GM18520 (cell line): ENCODE measurements at regions not wholly inside any gene's neighbourhood (a gene's known extent, or its start where the extent isn't known, plus 50 kb on each side); places are given as distances from the start of the nearest gene placed in this dataset.

Source experiments
- ATAC-seq: cut with Tn5 transposase; IDR thresholded peaks from one replicate; pipeline ENCODE4 v1.9.1; 2021; ENCODE audit not compliant: unreplicated experiment

DNA sequence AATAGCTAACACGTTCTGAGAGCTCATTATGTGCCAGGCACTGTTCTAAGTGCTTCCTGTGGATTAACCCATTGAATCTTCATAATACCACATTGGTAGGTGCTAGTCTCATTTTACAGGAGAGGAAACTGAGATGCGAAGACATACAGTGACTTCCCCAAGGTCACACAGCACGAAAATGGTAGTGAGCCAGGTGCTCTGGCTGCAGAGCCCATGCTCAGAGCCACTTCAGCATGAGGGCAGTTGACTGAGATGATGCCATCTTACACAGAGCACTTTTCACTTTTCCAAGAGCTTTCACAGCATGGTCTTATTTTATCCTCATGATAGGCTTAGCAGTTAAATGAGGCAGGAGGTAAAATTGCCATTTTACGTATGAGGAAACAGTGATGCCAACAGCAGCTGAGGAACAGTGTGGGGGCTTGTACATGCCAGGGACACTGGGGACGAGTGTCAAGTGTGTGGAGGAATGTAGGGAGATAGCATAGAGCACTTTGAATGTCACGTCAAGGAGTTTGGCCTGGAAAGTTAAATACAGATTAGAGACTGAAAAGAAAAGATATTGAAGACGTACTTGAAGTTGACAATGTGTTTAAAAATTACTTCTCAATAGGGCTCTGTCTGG lies 180.0 kb downstream of the KIF4B start:
- ATAC-seq: no peak

DNA sequence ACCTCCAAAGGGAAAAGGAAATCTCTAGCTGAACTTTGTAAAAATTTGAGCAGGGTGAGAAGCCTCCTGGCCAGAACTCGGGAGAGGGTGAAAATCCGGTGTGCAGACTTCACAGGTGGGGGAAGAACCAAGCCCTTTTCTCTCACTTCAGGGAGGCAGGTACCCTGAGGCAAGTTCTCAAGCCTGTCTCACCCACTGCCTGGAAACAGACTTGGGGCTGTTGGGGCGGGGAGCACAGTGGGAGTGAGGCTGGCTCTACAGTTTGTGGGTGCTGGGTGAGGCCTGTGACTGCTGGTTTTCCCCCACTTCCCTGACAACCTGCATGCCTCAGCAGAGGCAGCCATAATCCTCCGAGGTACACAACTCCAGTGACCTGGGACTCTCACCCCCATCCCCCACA lies 187.1 kb downstream of the KIF4B start:
- no peak for ATAC-seq

DNA sequence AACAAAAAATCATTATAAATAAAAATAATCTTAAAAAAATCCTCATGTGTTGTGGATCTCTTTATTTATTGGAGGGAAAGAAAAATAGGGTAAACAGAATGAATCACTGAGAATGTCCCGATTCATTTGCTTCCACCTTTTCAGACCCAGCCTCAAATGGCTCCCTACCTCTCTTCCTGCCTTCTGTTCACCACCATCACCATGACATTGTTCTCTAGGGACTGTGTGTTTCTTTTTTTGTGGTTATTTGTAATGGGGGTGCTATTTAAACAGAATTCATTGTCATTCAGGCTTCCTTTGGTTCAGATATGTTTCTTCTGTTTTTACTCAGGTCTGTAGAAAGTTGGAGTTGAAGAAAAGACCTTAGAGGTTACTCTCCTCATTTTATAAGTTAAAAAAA lies 198.2 kb downstream of the KIF4B start:
- no peak for ATAC-seq

DNA sequence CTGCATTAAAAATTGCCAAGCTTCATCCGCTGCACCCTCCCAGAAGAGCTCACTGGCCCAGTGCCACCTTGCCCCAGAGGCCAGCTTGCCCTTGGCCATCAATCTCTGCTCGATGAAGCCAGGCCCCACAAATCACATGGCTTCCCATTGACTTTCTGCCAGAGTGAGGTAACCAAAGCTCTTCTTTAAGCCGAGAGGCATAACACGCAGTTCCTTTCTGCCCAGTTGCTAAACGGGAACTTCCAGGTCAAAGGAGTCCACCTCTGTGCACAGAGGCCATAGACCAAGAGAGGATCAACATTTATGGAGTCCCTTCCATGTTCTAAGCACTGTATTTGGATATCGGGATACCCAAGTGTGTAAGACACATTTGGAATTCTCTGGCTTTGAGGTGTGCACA lies 208.8 kb downstream of the KIF4B start:
- no peak for ATAC-seq

DNA sequence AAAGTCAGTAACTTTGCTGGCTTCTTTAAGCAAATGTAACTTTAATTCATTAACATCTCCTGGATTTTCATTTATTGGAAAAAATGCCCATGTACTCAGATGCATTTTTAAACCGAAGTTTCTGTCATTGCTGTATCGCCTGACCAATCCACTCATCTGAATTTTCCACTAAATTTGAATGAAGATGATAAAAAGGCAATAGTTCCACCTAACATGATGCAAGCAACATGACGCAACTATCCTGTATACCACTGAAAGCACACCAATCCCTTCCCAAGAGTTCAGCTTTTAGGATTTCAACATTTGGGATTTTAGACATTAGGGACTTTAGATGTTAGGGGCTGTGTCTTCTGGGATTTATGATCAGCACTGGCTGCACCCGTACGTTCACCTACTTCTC lies 215.6 kb downstream of the KIF4B start:
- ATAC-seq: no peak

DNA sequence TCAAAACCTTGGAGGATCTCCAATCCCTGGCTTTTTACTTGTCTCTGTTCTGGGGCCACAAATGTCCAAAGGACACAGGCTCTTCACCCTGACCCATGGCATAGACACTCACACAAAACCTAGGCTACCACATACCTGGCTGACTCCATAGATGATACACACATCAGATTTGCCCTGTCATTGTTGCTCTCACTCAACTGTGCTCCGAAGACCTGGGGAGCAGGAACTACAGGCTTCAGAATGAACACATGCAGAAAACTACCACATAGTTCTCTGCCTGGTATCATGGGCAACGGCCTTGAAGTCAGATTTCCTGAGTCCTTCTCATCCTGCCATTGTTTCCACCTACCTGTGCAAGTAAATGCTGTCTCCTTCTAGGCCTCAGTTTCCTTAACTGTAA lies 226.2 kb downstream of the KIF4B start:
- no peak for ATAC-seq

DNA sequence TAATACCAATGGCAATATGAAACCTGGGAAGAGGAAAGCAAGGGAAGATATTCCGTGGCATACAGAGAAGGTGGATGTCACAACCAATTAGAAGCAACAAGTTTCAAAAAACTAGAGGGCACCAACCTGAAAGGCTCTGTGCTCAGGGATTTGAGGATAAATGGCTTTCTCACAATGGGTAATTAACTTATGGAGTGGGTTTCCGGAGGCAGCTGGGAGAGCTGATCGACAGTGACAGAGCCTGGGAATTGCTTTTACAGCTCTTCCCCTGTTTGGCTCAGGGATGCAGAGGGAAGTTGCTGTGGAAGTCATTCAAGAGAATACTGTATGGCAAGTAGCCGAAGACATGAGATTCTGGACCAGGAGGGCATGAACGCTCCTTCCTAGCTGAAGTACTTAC lies 237.0 kb downstream of the KIF4B start:
- ATAC-seq: no peak

DNA sequence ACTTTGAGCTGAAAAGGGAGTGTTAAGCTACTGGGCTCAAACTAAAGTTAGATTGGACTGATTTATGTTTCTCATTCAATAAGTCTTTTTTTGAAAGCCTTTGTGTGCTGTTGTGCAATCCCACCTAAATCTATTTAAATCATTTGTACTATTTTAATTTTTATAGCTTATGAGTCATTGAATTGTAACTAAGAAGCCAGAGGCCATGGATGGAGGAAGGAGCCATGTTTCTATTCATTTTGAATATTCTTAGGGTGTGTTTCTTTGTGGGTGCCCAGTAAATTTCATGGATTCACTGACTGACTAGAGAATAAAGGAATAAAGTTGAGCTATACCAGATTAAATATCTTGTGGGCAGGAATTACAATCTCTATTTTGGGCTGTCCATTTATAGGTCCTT lies 238.5 kb downstream of the KIF4B start:
- no peak for ATAC-seq

DNA sequence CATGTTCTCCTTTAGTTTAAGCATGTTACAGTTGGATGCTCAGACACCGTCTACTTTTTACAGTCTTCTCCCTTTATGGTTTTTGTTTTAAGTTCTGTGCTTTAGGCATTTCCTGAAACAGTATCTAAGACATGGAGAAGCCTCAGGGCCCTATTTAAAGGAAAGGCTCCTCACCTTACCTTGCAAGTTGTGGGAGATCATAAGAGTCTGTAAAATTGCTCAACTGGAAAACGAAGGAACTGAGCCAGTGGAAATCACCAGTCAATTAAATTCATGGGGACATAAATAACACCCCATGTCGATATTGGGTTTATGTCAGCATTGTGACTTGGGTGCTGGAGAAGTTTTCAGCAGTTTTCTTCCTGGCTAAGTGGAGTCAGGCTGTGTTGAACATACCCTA lies 239.2 kb downstream of the KIF4B start:
- ATAC-seq: no peak

DNA sequence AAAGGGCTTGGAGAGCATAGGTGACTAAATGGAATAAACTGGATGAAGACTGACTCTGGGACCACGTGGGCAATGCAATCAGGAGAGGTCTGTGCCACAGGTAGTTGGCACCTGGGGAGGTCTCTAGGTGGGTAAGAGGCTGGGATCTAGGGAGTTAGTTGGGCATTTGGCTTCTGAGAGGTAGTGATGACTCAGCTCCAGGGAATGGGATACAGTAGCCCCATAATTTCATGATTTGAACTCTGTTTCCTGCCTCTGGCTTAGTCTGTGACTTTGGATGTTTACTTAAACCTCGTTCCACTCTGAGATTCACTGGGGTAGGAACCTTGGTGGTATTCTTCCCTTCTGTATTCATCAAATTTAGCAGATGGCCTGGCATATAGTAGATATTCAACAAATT lies 240.8 kb downstream of the KIF4B start:
- no peak for ATAC-seq

DNA sequence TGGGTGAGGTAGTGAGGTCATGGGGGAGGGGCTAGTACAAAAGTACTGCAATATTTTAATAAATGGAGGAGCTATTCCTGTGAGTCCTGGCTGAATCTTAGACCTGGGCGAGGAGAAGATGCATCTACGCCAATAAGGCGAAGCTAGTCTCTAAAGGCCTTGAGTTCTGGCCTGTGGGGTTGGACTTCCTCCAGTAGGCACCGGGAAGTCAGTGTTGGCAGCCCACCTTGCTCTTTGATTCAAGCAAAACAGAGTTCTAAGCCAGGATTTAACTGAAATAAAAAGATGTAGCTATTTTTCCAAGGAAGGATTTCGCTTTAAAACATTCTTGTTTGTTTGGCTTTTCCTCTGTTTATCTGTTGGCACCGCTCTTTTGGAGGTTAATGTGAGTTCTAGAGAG lies 244.6 kb downstream of the KIF4B start:
- no peak for ATAC-seq

DNA sequence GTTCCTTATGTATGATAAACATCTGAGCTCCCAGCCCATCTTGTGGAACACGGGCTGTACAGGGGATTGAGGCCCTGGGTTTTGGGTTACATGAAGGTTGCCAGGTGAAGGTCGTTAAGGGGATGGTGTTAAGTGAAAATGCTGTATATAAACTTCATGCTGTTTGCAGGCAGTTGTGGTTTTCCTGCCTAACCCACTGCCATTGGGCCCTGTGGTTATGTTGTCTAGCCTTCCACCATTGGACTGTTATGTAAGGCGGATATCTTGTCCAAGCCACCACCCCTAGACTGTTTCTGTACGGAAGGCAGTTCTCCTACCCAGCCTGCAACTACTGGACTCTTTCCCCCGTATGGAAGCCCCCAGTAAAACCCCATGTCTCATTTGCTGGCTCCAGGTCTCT lies 246.1 kb downstream of the KIF4B start:
- ATAC-seq: no peak

DNA sequence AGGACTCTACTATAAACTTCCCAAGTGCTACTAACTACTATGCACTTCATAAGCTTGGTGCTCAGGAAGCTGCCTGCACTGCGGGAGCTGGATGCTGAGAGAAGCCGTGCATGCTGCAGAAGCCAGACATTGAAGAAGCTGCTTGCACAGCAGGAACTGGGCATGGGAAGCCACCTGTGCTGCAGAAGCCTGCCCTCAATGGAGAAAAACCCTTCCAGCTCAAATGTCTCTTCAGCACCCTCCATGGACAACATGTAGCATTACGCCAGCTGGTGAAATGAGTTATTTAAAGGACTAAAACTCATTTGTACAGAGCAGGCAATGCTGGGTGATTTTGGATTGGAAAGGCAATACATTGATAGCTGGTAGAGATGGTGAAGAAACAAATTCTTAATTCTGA lies 247.2 kb downstream of the KIF4B start:
- no peak for ATAC-seq

DNA sequence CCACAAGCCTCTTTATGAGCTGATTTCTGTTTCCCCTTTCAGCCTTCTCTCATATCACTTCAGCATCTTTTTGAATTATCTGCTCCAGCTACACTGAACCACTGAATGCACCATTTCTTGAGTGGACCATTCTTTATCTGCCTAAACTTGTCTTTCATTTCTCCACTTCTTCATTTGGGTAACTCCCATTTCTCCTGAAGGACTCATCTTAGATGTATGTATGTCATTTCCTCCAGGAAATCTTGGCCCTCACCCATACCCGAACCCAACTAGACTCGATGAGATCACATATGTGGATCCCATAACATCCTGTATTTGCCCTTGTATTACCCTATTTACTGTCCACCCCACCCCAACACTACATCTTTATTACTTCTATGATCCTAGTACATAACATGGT lies 249.8 kb downstream of the KIF4B start:
- no peak for ATAC-seq

DNA sequence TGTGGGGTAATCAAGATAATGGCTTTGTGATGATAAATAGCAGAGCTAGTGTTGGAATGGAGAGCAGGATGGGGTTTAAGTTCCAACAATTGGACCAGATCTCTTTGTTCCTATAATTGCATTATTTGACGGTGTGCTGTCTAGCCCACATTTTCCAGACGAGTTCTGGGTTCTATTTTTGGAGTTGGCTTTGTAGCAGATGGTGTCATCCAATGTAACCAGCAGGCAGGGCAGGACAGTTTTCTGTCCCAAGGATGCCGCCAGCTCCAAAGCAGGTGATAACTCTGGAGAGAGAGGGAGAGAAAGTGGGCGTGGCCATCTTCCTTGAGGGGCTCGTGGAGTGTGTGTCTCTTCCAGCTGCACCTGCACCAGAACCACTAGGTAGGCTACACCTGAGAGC lies 251.3 kb downstream of the KIF4B start:
- no peak for ATAC-seq

DNA sequence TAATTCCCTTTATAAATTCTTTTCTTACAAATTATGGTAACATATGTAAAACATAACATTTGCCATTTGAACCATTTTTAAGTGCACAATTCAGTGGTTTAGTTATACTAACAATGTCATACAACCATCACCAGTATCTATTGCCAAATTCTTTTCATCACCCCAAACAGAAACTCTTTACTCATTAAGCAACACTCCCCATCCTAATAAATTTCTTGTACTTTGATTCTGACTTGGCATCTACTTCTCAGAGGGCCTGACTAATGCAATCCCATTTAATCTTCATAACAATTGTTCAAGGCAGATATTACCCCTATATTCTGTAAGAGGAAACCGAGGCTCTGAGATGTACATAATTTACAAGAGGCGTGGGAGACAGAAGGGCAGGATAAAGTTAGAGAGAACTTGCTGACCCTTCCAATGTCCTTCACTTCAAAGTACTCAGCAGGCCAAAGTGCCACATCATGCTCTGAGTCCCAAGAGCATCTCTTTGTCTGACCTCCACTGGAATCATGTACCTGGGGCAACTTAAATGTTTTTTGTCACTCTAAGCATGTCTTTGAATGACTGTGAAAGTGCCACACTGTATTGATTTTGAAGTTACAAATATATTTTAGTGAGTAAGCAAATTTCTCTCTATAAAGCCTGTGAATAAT lies 255.3 kb downstream of the KIF4B start:
- no peak for ATAC-seq

DNA sequence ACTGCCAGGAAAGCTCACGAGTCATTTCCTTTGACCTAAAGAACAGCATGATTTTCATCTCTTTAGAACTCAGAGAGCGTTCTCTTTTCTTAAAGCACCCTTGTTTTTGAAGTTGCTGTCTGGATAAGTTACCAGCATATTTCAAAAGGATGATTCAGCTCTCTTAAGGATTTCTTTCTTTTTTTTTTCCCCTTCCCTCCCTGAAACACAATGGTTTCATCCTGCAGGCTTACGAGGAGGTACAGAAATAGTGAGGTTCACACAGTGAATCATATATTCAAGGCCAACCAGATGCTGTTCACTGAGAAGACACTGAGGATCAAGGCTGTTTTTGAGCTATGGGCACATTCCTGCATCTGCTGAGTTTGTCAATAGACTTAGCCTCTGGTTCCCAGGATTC lies 257.2 kb downstream of the KIF4B start:
- ATAC-seq: no peak

DNA sequence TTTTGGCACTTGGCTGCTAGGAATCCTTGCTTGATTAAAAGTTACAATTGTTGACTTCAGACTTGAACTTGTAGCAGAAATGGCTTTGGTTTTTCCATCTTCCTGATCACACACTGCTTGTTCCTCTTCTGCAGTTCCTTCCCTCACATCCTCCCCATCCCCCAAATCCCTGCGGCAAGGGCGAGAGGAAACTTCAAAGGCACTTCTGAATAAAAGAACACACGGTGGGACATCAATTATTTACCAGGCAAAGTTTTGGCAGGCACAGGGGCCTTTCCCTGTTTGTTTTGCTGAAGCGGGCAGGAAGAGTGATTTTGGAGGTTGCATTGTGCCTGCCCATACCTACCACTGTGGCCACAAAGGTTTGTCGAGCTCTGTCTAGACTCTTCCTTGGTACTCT lies 260.9 kb downstream of the KIF4B start:
- no peak for ATAC-seq

DNA sequence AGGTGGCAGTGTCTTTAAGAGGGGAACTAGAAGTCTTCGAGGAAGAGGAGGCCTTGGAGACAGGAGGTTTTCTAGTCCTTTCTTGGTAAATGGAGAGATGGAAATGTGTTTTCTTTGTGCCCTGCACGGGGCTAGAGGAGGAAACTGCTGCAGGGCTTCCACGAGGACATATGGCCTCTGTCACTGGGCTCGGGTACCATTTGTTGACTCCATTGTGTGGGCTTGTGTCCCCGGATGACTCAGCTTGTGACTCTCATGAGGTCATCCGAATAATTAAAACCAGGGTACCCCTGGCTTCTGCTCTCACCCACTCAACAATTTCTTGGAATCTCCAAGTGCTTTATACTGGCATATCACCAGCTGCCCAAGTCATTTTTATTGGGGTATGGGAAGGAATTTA lies 261.7 kb downstream of the KIF4B start:
- ATAC-seq: no peak

DNA sequence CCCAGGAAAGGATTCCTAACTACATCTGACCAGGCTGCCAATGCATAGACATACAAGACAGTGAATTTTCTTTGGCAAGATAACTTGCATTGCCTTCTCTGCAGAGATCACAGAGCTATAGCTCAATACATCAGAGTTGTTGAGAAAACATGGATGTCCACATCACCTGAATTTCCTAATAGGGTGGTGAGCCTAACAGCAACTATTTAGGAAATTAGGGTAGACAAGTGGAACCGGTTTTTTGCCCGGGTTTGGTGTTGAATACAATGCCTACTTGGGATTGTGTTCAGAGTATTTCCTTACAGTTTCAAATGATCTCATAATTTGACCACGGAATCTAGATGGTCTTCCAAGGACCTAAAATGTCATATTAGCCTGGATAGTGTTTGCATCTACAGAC lies 262.7 kb downstream of the KIF4B start:
- no peak for ATAC-seq

DNA sequence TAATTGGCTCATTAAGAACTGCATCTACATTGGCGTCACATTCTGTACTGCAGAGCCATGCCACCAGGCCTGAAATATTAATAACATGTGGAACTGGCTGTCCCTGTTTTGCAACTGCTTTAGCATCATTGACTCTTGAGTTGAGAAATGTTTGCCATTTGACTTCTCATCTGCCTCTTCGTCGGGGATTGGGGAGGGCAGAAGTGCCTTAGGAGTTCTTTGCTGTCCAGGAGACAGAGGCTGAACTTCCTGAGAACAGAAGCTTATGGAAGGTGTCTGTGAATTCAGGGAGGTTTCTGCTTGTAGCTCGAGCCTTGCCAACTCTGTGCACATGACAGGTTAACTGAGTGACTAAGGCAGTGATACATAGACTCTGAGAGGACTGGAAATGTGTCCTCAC lies 265.0 kb downstream of the KIF4B start:
- no peak for ATAC-seq

DNA sequence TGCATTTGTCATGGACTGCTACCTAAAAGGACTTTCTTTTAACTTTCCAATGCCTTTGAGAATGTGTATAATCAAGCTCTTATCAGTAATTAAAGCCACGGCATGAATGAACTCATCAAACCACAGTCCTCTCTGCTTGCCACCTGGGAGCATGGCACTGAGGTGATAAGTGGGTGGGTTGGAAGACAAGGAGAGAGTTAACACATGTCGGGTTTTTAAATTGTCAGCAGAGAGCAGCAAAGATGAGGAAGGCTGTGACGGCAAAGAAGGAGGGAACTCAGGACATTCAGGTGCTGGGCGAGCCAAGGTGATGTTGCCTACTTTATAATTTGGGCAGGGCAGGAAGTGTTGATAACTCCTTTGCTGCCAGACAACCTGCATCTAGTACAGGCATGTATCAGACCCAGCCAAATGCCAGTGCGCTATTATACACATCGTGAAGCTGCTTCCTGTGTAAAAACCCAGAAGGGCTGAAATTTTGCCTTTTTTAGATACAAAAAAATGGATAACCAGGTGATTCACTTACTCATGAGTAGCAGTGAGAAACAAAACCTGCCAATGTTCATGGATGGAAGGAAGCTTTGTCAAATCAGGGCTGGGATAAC lies 269.1 kb downstream of the KIF4B start:
- ATAC-seq: no peak

DNA sequence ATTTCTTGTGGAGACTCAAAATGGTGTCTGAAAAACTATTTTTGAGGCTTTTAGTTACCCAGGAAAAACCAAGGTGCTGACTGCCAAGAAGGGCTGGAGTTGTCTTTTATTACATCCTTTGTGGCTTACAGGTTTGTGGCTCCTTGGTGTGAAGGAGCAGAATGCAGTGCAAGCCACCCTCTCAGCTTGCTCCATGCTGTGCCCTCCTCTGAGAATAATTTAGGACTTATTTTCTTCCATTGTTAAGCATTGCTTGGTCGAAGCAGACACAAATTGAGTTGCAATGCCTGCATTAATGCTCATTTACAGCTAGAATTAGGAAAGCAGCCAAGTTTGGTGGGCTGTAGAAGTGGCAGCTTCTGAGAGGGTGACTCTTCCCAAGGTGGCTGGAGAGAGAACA lies 272.2 kb downstream of the KIF4B start:
- no peak for ATAC-seq
